SH-SY5Y (cell line): ENCODE measurements at regions not wholly inside any gene's neighbourhood (a gene's known extent, or its start where the extent isn't known, plus 50 kb on each side); places are given as distances from the start of the nearest gene placed in this dataset.

ENCODE experiments used
- GATA2 ChIP-seq: IDR thresholded peaks from 2 replicates; pipeline ENCODE4 v1.6.1; 2011; ENCODE audit warnings: mild to moderate bottlenecking, low read depth, low read length
- GATA3 ChIP-seq: IDR thresholded peaks from 2 replicates; pipeline ENCODE4 v1.6.1; 2011; ENCODE audit warnings: low read depth, mild to moderate bottlenecking, low read length, moderate library complexity

DNA sequence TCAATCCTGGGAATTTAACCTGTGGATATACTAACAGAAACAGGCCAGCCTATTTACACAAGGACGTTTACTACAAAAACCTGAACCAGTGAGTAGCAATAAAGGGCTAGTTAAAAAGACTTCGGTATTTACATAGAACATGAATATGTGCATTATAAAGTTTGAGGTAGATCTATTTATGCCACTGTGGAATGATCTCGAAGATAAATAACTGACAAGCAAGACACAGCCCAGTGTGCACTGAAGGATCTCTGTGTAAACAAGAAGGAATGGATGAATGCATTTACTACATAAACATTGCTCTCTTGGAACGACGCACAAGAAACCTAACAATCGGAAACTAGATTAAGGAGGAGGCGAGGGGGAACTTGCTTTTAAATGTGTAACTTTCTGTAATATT lies 132.0 kb upstream of the NSMCE3 start:
- TF ChIP-seq GATA3 (no peak), GATA2 (no peak)
